Stimulated activated naive B cell treated with anti-CD40 and anti-IgM and Interleukin-4, amounts not matched to agents 10 μg/mL and 1 μg/mL and 100 μg/mL, for 72 hours (primary cell): ENCODE measurements at regions not wholly inside any gene's neighbourhood (a gene's known extent, or its start where the extent isn't known, plus 50 kb on each side); places are given as distances from the start of the nearest gene placed in this dataset.

ENCODE experiments used
- ATAC-seq, 2 donors: fragments of 150-1000 bp; cut with Tn5 transposase; replicated peaks; 2 replicates each; pipeline ENCODE4 v1.10.0; 2021; ENCODE audit warnings: moderate library complexity in 1 of 2
- DNase-seq: peaks from one replicate; pipeline ENCODE4 v3.0.0; 2021
- H3K27ac Mint-ChIP-seq: one replicate; pipeline ENCODE4 v1.8.0; 2022; ENCODE audit warnings: mild to moderate bottlenecking, mixed read lengths
- H3K27me3 Mint-ChIP-seq, 2 donors: one replicate each; pipeline ENCODE4 v1.8.0; 2022; ENCODE audit warnings: mixed read lengths in 2 of 2
- H3K36me3 Mint-ChIP-seq, 2 donors: one replicate each; pipeline ENCODE4 v1.8.0; 2022; ENCODE audit warnings: mixed read lengths in 2 of 2, mild to moderate bottlenecking in 1 of 2
- H3K4me1 Mint-ChIP-seq, 2 donors: one replicate each; pipeline ENCODE4 v1.8.0; 2022; ENCODE audit warnings: mixed read lengths in 2 of 2, mild to moderate bottlenecking in 1 of 2
- H3K4me3 Mint-ChIP-seq, 2 donors: one replicate each; pipeline ENCODE4 v1.8.0; 2022; ENCODE audit warnings: mild to moderate bottlenecking in 2 of 2, mixed read lengths in 2 of 2, moderate library complexity in 1 of 2
- H3K9me3 Mint-ChIP-seq, 2 donors: one replicate each; pipeline ENCODE4 v1.8.0; 2022; ENCODE audit warnings: mixed read lengths in 2 of 2, mild to moderate bottlenecking in 1 of 2

DNA sequence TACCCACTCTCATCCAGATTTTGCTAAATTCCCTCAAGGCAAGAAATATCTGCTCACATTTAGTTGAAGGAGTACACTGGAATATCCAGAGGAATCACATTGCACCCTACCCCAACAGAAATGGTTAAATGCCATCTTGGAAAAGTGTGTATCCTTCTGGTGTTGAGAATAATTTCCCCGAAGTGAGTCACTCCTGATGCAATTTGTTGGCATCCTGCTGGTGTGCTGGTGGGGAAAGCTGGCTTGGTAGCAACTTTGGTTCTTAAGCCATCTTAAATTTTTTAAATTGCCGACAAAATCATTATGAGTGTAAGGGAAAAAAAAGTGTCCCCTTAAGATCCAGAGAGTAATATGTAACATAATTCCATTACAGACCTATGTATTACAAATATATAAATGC is 337.3 kb upstream of the DACH1 start:
- Mint-ChIP-seq H3K4me1 (no peaks in the 10 kb centered on the region), H3K36me3 (no peaks in the 10 kb centered on the region), H3K27me3 (no peaks in the 10 kb centered on the region), H3K4me3 (no peak overlapping the region), H3K27ac (no peak overlapping the region), H3K9me3 (peaks cover 2 to 7% of the 10 kb centered on the region in 2 donors)
- no peak for DNase-seq
- ATAC-seq: no peak

DNA sequence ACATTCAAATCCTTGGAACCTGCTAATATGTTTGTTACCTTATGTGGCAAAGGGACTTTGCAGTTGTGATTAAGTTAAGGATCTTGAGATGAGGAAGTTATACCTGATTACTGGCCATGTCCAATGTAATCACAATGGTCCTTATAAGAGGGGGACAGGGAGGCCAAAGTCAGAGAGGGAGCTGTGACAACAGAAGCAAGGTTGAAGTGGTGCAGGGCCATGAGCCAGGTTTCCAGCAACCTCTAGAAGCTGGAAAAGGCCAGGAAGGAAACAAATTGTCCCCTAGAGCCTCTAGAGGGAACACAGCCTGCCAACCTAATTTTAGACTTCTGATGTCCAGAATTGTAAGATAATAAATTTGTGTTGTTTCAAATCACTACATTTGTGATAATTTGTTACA is 334.7 kb upstream of the DACH1 start:
- no peak overlapping the region for H3K4me3 Mint-ChIP-seq
- H3K27ac Mint-ChIP-seq: no peak overlapping the region
- H3K36me3 Mint-ChIP-seq: no peaks in the 10 kb centered on the region
- no peaks in the 10 kb centered on the region for H3K4me1 Mint-ChIP-seq
- no peak for DNase-seq
- no peak for ATAC-seq
- H3K9me3 Mint-ChIP-seq: peaks cover 2 to 7% of the 10 kb centered on the region in 2 donors
- H3K27me3 Mint-ChIP-seq: no peaks in the 10 kb centered on the region

DNA sequence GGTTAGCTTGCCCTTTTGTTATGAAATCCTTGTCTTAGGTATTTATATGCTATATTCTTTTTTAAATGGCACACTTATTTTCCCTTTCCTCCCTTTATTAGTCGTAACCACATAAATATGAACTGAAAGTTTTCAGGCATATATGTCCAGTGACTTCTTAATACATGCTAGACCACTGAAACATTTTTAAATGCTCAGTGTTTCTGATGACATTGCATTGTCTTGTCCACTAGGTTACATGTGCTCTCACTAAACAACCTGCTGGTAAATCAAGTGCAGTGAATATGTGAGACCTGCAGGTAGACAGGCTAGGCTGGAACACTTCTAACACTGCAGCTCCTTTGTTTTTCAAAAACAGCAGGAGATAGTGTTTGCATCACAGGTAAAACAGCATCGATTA is 332.6 kb upstream of the DACH1 start:
- no peak for ATAC-seq

DNA sequence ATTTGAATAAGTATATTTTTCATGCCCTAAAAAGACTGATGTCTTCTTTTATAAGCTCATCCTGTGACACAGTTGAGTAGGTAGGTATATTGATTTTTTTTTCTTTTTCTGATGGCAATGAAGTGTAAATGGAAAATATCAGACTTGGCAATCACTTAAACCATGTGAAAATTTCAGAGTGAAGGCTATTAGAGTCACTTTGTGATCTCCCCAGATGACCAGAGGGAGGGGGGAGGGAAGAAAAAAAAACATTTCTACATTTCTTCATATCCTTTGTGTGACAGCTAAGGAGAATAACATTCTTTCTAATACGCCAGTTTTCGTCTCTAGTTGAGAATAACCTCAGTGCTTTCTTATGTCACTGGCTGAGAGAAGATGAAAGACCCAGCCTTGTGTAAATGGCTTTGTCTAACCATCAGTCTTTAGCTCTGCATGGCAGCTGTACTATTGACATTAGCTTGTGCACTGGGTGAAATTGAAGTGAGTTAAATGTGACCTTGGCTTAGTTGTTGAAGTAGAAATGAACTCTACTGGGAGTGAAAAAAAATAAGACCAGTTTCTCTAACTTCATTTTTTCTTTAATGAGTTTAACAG is 332.1 kb upstream of the DACH1 start:
- DNase-seq (no peak), ATAC-seq (no peak)
- Mint-ChIP-seq H3K27me3 (no peaks in the 10 kb centered on the region), H3K4me1 (no peaks in the 10 kb centered on the region), H3K27ac (no peak overlapping the region), H3K9me3 (peaks cover 2 to 7% of the 10 kb centered on the region in 2 donors), H3K4me3 (no peak overlapping the region), H3K36me3 (no peaks in the 10 kb centered on the region)

More for the DNA sequence above, 332.6 kb upstream of the DACH1 start:
- Mint-ChIP-seq H3K27me3 (no peaks in the 10 kb centered on the region), H3K4me3 (no peak overlapping the region), H3K27ac (no peak overlapping the region), H3K9me3 (peaks cover 2 to 7% of the 10 kb centered on the region in 2 donors), H3K4me1 (no peaks in the 10 kb centered on the region), H3K36me3 (no peaks in the 10 kb centered on the region)
- DNase-seq: no peak

DNA sequence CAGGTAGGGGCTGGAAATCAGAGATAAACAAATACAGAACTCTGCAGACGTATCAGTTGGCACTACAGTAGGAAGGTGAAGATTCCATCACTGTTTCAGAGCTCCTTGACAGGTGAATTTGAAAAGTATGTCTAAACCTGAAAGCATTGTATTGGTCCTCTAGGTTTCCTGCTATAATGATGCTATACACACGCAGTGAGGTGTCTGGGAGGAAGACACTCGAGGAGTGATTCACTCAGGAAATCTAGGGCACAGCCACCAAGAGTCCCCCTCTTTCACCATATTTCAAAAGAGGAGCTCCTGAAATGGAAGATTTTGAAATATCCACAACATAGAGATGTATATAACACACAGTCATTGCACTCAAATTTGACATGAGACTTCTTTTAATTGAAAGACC is 331.0 kb upstream of the DACH1 start:
- DNase-seq (no peak), ATAC-seq (no peak)
- no peaks in the 10 kb centered on the region for H3K27me3 Mint-ChIP-seq
- H3K9me3 Mint-ChIP-seq: peaks cover 2 to 7% of the 10 kb centered on the region in 2 donors
- H3K4me3 Mint-ChIP-seq: no peak overlapping the region
- no peaks in the 10 kb centered on the region for H3K36me3 Mint-ChIP-seq
- H3K27ac Mint-ChIP-seq: no peak overlapping the region
- H3K4me1 Mint-ChIP-seq: no peaks in the 10 kb centered on the region

DNA sequence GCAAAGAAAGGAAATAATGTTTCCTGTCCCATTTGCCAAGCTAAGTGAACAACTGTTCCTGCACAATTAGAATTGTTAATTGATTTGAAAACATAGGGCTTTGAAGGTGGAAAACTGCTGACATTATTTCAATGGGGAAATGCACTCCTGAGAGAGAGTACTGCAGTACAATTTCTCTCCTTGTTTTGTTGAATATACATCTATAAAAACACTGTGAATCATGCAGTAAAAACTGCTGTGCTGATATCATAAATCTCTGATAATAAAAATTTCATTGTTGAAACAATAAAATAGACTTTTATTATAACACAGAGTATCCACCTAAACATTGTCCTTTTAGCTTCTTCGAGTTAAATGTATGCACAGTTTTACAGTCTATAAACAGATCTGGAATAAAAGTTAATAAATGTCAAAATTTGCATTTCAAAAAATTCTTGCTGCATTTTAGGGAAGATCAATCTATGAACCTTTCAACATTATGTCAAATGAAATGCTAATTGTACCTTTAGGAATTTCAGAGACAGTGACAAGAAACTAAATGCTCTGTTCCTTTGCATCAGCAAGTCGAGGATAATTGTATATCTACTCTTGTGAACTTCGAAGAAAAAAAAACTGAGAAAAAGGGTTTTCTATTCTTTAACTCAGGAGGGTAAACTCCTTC is 328.2 kb upstream of the DACH1 start:
- Mint-ChIP-seq H3K4me3 (no peak overlapping the region), H3K4me1 (no peaks in the 10 kb centered on the region), H3K27ac (no peak overlapping the region), H3K9me3 (no peaks in the 10 kb centered on the region), H3K36me3 (no peaks in the 10 kb centered on the region), H3K27me3 (no peaks in the 10 kb centered on the region)
- DNase-seq (no peak), ATAC-seq (no peak)

DNA sequence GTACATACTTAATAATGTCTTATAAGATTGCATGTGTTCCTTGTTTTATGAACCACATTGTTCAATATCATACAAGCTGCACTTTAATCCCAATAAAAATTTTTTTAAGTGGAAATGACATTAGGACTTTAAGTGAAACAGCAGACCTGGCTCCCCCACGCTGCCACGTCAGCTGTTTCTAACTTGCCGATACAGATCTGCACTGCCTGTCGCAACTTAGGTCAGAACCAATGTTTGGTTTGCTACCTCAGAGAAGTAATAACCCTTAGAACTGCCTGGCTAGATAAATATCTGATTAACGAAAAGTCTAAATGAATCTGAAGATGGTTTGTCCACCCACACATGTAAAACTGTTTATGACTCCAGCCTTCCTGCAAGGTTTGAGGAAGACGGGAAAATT is 327.5 kb upstream of the DACH1 start:
- H3K27me3 Mint-ChIP-seq: no peaks in the 10 kb centered on the region

DNA sequence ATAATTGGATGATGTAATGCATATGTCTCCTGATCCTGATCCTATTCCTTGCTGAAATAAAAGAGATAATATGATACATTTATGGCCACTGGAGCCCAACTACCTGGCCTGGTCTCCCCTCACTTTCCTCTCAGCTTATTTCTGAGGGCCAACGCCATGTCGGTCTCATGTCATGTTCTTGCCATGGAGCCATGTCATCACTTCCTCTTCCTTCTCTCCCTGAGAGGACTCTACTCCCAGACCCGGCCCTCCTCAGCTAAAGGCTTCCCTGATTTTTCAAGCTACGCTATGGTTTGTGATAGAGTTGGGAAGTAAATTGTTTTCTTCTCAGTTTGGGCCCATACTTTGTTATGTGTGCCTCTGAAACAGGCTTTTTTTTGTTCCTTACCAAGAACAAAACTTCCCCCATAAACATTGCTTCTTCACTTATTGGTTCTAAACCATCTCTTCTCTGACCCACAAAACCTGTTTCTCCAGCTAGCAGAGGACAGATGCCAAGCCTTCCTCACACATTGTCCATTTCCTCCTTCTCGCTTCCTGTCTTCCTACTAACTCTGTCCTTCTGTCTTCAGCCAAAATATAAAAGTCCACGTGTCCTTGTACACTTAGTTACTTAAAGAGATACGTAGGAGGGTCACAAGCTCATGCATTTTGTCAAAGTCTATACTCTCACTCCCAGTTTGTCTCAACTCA is 319.9 kb upstream of the DACH1 start:
- no peaks in the 10 kb centered on the region for H3K36me3 Mint-ChIP-seq
- no peaks in the 10 kb centered on the region for H3K4me1 Mint-ChIP-seq
- H3K9me3 Mint-ChIP-seq: peaks cover 4 to 6% of the 10 kb centered on the region in 2 donors
- H3K27ac Mint-ChIP-seq: no peak overlapping the region
- DNase-seq: no peak
- no peak for ATAC-seq
- no peaks in the 10 kb centered on the region for H3K27me3 Mint-ChIP-seq
- no peak overlapping the region for H3K4me3 Mint-ChIP-seq

More for the DNA sequence above, 327.5 kb upstream of the DACH1 start:
- no peaks in the 10 kb centered on the region for H3K36me3 Mint-ChIP-seq
- H3K27ac Mint-ChIP-seq: no peak overlapping the region
- H3K4me3 Mint-ChIP-seq: no peak overlapping the region
- DNase-seq (no peak), ATAC-seq (no peak)
- no peaks in the 10 kb centered on the region for H3K4me1 Mint-ChIP-seq
- H3K9me3 Mint-ChIP-seq: no peaks in the 10 kb centered on the region

DNA sequence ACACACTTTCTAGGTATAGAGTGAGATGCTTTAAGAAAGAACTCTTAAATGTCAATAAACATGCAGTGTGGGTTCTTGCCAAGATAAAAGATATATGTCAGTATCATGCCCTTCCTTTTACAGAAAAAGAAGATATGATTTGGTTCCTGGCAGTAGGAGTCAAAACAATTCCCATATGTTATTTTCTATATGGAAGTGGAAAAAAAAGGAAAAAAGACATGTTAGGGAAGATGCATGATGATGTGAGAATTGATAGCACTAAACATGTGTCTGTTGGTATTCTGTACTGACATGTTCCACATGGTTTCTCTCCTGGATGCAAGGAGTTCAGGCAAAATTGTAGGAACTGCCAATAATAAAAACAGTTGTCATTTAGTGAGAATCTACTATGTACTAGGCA is 318.8 kb upstream of the DACH1 start:
- Mint-ChIP-seq H3K27me3 (no peaks in the 10 kb centered on the region), H3K27ac (no peak overlapping the region), H3K4me3 (no peak overlapping the region), H3K4me1 (no peaks in the 10 kb centered on the region), H3K36me3 (no peaks in the 10 kb centered on the region), H3K9me3 (peaks cover 4 to 6% of the 10 kb centered on the region in 2 donors)
- no peak for DNase-seq
- no peak for ATAC-seq

DNA sequence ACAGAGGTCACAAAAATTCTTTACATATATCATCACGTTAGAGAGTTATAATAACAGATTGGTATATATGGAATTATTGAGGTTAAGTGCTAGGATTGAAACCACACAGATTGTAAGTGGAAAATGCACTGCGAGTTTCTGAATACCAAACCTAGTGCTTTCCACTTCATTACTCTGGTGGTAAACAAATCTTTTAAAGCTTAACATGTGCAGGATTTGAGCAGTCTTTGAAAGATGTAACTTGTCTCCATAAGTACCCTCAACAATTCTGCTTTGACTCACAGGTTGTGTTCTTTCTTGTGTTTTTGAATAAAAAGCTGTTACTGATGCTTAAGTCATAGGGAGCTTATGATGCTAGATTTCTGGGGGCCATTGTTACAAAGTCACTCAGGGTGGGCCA is 314.7 kb upstream of the DACH1 start:
- ATAC-seq (no peak), DNase-seq (no peak)
- no peaks in the 10 kb centered on the region for H3K4me1 Mint-ChIP-seq
- H3K4me3 Mint-ChIP-seq: no peak overlapping the region
- H3K36me3 Mint-ChIP-seq: no peaks in the 10 kb centered on the region
- no peaks in the 10 kb centered on the region for H3K27me3 Mint-ChIP-seq
- peaks cover 2 to 6% of the 10 kb centered on the region in 2 donors for H3K9me3 Mint-ChIP-seq
- no peak overlapping the region for H3K27ac Mint-ChIP-seq

DNA sequence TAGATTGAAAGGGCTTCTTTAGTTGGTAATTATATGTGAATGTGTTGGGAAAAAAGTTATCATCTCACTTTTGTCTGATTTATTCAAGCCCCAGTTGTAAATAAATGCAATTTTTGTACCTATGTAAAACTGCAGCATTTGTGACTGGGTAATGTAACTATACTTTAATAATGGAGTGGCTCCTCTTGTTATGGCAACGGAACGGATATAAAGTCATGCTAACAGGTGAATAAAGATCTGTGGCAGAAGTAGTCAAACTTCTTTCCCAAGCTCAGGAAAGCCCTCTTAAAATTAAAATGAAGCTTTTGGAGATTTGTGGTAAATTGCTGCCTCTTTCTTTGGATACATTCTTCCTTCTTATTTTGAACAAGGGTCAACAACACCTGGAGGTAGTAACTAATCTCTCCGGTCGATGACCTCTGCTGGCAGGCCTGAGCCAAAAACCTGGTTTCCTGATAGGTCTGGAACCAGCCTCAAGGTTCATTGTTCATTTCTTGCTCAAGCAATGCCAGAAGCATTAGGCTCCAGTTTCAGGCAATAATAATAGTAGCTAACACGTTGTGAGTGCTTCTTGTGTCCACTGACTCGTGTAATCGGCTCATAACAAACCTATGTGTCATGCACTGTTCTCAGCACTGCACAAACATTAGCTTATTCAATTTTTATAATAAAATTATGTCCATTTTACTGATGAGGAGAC is 313.4 kb upstream of the DACH1 start:
- no peak for DNase-seq
- H3K27ac Mint-ChIP-seq: no peak overlapping the region

DNA sequence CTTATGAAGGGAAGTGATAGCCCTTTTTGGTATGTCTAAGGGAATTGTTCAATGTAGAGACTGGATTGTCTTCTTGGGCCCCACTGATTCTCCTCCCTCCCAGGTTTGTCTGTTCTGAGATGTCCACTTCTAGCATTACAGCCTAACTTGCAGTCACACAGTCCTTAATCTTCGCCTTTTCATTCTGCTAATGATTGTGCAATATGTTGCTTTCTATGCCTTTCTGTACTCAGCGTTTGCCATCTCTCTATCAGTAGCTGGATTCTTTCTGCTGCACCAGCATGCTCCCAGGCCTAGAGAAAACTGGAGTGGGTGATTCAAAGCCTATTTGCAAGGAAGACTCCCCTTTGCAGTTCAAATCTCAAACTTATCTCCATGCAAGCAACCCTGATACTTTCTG is 307.5 kb upstream of the DACH1 start:
- no peaks in the 10 kb centered on the region for H3K36me3 Mint-ChIP-seq
- ATAC-seq (no peak), DNase-seq (no peak)
- peaks cover 0 to 2% of the 10 kb centered on the region in 2 donors for H3K9me3 Mint-ChIP-seq
- no peaks in the 10 kb centered on the region for H3K4me1 Mint-ChIP-seq
- no peak overlapping the region for H3K27ac Mint-ChIP-seq
- H3K4me3 Mint-ChIP-seq: no peak overlapping the region
- no peaks in the 10 kb centered on the region for H3K27me3 Mint-ChIP-seq

More for the DNA sequence above, 313.4 kb upstream of the DACH1 start:
- H3K9me3 Mint-ChIP-seq: peaks cover 2 to 6% of the 10 kb centered on the region in 2 donors
- no peaks in the 10 kb centered on the region for H3K36me3 Mint-ChIP-seq
- no peak for ATAC-seq
- no peak overlapping the region for H3K4me3 Mint-ChIP-seq
- H3K4me1 Mint-ChIP-seq: no peaks in the 10 kb centered on the region
- no peaks in the 10 kb centered on the region for H3K27me3 Mint-ChIP-seq

DNA sequence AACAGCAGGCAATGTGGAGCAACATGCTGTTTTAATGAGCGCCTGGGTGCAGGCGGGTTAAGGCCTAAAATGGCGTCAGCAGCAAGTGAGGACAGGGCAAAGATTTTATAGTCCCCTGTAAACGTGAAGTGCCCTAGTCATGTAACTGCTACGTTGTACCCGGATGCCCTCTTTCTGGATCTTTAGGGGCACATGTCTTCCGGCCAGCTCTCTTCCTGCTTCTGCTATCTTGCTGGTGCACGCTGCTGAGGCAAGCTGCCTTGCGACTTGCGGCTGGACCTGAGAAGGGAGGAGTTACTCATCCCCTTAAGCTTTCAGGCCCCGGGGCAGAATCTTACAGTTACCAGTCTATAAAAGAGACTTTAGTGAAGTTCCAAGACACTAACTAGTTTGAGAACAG is 303.6 kb upstream of the DACH1 start:
- H3K4me3 Mint-ChIP-seq: no peak overlapping the region
- ATAC-seq: no peak
- H3K27me3 Mint-ChIP-seq: no peaks in the 10 kb centered on the region
- DNase-seq: no peak
- no peaks in the 10 kb centered on the region for H3K4me1 Mint-ChIP-seq
- H3K9me3 Mint-ChIP-seq: peaks cover 4 to 6% of the 10 kb centered on the region in 2 donors
- no peak overlapping the region for H3K27ac Mint-ChIP-seq
- H3K36me3 Mint-ChIP-seq: no peaks in the 10 kb centered on the region

DNA sequence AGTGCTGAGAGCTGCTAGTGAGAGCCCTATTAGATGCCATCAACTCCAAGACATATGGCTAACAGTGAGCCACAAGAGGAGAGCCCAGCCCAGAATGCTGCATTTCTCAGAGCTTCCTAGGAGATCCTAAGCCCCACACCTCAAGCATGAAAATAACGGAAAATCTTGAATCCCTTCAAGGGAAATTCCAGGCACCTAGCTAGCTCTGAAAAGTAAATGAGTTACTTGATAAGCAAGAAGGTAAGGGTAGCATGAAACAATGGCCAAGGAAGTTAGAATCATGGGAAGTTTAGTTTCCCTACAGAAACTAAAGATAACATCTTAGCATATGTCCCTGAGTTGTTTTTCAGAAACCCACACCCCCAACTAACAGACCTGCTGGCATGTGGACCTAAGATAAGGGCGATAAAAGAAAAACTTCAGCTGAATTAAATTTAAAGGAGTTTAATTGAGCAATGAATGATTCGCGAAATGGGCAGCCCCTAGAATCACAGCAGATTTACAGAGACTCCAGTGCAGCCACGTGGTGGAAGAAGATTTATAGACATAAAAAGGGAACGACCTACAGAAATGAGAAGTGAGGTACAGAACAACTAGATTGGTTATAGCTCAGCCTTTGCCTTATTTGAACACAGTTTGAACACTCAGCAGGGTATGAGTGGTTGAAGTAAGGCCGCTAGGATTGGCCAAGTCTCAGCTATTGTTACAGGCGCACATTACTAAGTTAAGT is 301.3 kb upstream of the DACH1 start:
- no peaks in the 10 kb centered on the region for H3K27me3 Mint-ChIP-seq

More for the DNA sequence above, 301.3 kb upstream of the DACH1 start:
- ATAC-seq (no peak), DNase-seq (no peak)
- no peak overlapping the region for H3K27ac Mint-ChIP-seq
- H3K36me3 Mint-ChIP-seq: no peaks in the 10 kb centered on the region
- H3K4me3 Mint-ChIP-seq: no peak overlapping the region
- H3K4me1 Mint-ChIP-seq: no peaks in the 10 kb centered on the region
- H3K9me3 Mint-ChIP-seq: peaks cover 4 to 8% of the 10 kb centered on the region in 2 donors
